ENCODE measurements at regions not wholly inside any gene's neighbourhood (a gene's known extent, or its start where the extent isn't known, plus 50 kb on each side); places are given as distances from the start of the nearest gene placed in this dataset.

GRCh38 chr2:104982111-104982510 is 55.8 kb upstream of the MRPS9 start:
- H3K9ac ChIP-seq (ENCODE audit: insufficient read depth, low read length), result no peak overlapping the region
- H3K79me2 ChIP-seq (ENCODE audit: control insufficient read depth, insufficient read depth, low read length), result no peaks in the 10 kb centered on the region
- H3K36me3 ChIP-seq (ENCODE audit: control insufficient read depth, insufficient read depth, low read length), result no peaks in the 10 kb centered on the region
- no peak overlapping the region for H3K4me2 ChIP-seq (ENCODE audit: extremely low read depth, insufficient read depth, low read length)
- no peak overlapping the region for H3K4me3 ChIP-seq (replicated peaks in 1 of 4; ENCODE audit: control extremely low read depth in 1 of 4, insufficient read depth in 1 of 4, low read depth in 3 of 4, low read length in 4 of 4)
- no peak for TF ChIP-seq EZH2 (IDR thresholded peaks at IDR 0.05; ENCODE audit: low read length, missing control alignments)
- TF ChIP-seq CTCF (conservative IDR thresholded peaks at IDR 0.05 in 1 of 2, IDR thresholded peaks at IDR 0.05 in 1 of 2; ENCODE audit: low read depth in 1 of 2, low read length in 2 of 2), result no peak
- DNase-seq (ENCODE audit: low read depth in 2 of 2), result no peak
- H4K20me1 ChIP-seq (ENCODE audit: control insufficient read depth, extremely low read depth, insufficient read depth, low read length), result no peaks in the 10 kb centered on the region
- H3K4me1 ChIP-seq (ENCODE audit: control insufficient read depth, extremely low read depth, insufficient read depth, low read length), result no peaks in the 10 kb centered on the region
- H3K9me3 ChIP-seq (ENCODE audit: control insufficient read depth, insufficient read depth, low read depth, low read length), result no peaks in the 10 kb centered on the region
- no peak overlapping the region for H3K27ac ChIP-seq (ENCODE audit: insufficient read depth, low read length)
- no peaks in the 10 kb centered on the region for H3K27me3 ChIP-seq (ENCODE audit: control insufficient read depth, insufficient read depth, low read length)
- no peak overlapping the region for H2AFZ ChIP-seq (ENCODE audit: low read length)

All from fibroblast of lung (primary cell).